IMR-90 (cell line): ENCODE measurements at regions not wholly inside any gene's neighbourhood (a gene's known extent, or its start where the extent isn't known, plus 50 kb on each side); places are given as distances from the start of the nearest gene placed in this dataset.

ENCODE experiments used
- ATAC-seq: fragments of 200-7000 bp; cut with Tn5 transposase; 2 replicates; pipeline ENCODE4 v1.9.1; 2020; ENCODE audit warnings: low read depth, mild to moderate bottlenecking, moderate library complexity
- BruUV-seq: library from RNA; stranded (reverse); fragments of 400-500 nt; replicated peaks from 2 replicates; lab custom pipeline; 2021; lab: Mats Ljungman, UMichigan
- CTCF ChIA-PET: fragments of 300-600 bp; formaldehyde crosslinking; extraction: SDS; loops from one replicate; lab custom pipeline; 2021; ENCODE audit warnings: antibody characterized with exemption; lab: Yijun Ruan, JAX
- POLR2A ChIA-PET: fragments of 300-600 bp; sonication (Branson Sonifier 250); formaldehyde crosslinking; loops from one replicate; lab custom pipeline; 2022; ENCODE audit warnings: antibody characterized with exemption; ENCODE audit not compliant: unreplicated experiment; lab: Charles Lee
- DNase-seq: peaks from one replicate; pipeline ENCODE4 v3.0.0; 2013
- H2AFZ ChIP-seq: replicated peaks from 2 replicates; pipeline ENCODE3; 2013; ENCODE audit warnings: low read length, mild to moderate bottlenecking; ENCODE audit not compliant: poor library complexity
- H2AK5ac ChIP-seq: 2 replicates; pipeline ENCODE4 v1.6.1; 2013; ENCODE audit warnings: low read depth, low read length, inconsistent platforms
- H2AK9ac ChIP-seq: replicated peaks from 2 replicates; pipeline ENCODE3; 2013; ENCODE audit warnings: mild to moderate bottlenecking, low read depth, low read length, moderate library complexity; ENCODE audit not compliant: poor library complexity
- H2BK120ac ChIP-seq: 2 replicates; pipeline ENCODE4 v1.6.1; 2013; ENCODE audit warnings: low read depth, low read length, inconsistent platforms
- H2BK15ac ChIP-seq: 3 replicates; pipeline ENCODE4 v1.6.1; 2013; ENCODE audit warnings: low read depth, low read length, inconsistent platforms
- H2BK20ac ChIP-seq: 2 replicates; pipeline ENCODE4 v1.6.1; 2013; ENCODE audit warnings: low read depth, mild to moderate bottlenecking, inconsistent platforms, low read length, moderate library complexity
- H2BK5ac ChIP-seq: 2 replicates; pipeline ENCODE4 v1.6.1; 2013; ENCODE audit warnings: mild to moderate bottlenecking, low read depth, low read length, inconsistent platforms; ENCODE audit not compliant: poor library complexity, severe bottlenecking
- H3K14ac ChIP-seq: replicated peaks from 2 replicates; pipeline ENCODE4 v1.6.1; 2013; ENCODE audit warnings: low read depth, low read length, inconsistent platforms
- H3K18ac ChIP-seq: 2 replicates; pipeline ENCODE4 v1.6.1; 2013; ENCODE audit warnings: low read depth, low read length, control low read depth
- H3K23ac ChIP-seq: 2 replicates; pipeline ENCODE4 v1.6.1; 2013; ENCODE audit warnings: low read depth, low read length, inconsistent platforms
- H3K27ac ChIP-seq: 2 replicates; pipeline ENCODE4 v1.5.1; 2013; ENCODE audit warnings: mild to moderate bottlenecking, control low read depth, low read length; ENCODE audit not compliant: insufficient read depth
- H3K27me3 ChIP-seq: 2 replicates; pipeline ENCODE4 v1.6.1; 2013; ENCODE audit warnings: low read length; ENCODE audit not compliant: control insufficient read depth, insufficient read depth
- H3K36me3 ChIP-seq: 2 replicates; pipeline ENCODE4 v1.6.1; 2013; ENCODE audit warnings: low read length, mixed read lengths; ENCODE audit not compliant: control insufficient read depth, insufficient read depth
- H3K4ac ChIP-seq: 2 replicates; pipeline ENCODE4 v1.6.1; 2013; ENCODE audit warnings: low read depth, low read length, inconsistent platforms
- H3K4me1 ChIP-seq: 2 replicates; pipeline ENCODE4 v1.6.1; 2013; ENCODE audit warnings: low read length, mixed read lengths; ENCODE audit not compliant: control insufficient read depth, insufficient read depth
- H3K4me2 ChIP-seq: 2 replicates; pipeline ENCODE4 v1.6.1; 2013; ENCODE audit warnings: low read depth, mild to moderate bottlenecking, control low read depth, low read length, moderate library complexity
- H3K4me3 ChIP-seq: 2 replicates; pipeline ENCODE4 v1.5.1; 2013; ENCODE audit warnings: low read depth, mild to moderate bottlenecking, control low read depth, low read length, moderate library complexity; ENCODE audit not compliant: insufficient read depth
- H3K56ac ChIP-seq: 2 replicates; pipeline ENCODE4 v1.6.1; 2013; ENCODE audit warnings: low read length, inconsistent platforms; ENCODE audit not compliant: insufficient read depth; ENCODE audit errors: extremely low read depth
- H3K79me1 ChIP-seq, 2 experiments: 2 replicates each; pipeline ENCODE4 v1.6.1; 2013; ENCODE audit warnings: low read length in 2 of 2, inconsistent platforms in 1 of 2, low read depth in 1 of 2
- H3K9ac ChIP-seq: 2 replicates; pipeline ENCODE4 v1.6.1; 2013; ENCODE audit warnings: low read depth, low read length, control low read depth
- H3K9me1 ChIP-seq: 2 replicates; pipeline ENCODE4 v1.6.1; 2013; ENCODE audit warnings: low read length, inconsistent platforms; ENCODE audit not compliant: insufficient read depth
- H3K9me3 ChIP-seq: 2 replicates; pipeline ENCODE4 v1.6.1; 2013; ENCODE audit warnings: low read length; ENCODE audit not compliant: control insufficient read depth, insufficient read depth
- H4K20me1 ChIP-seq: 2 replicates; pipeline ENCODE4 v1.6.1; 2013; ENCODE audit warnings: low read length, inconsistent platforms; ENCODE audit not compliant: insufficient read depth
- H4K5ac ChIP-seq: 2 replicates; pipeline ENCODE4 v1.6.1; 2013; ENCODE audit warnings: mild to moderate bottlenecking, low read depth, low read length, control low read depth
- H4K8ac ChIP-seq, 2 experiments: 2 replicates each; pipeline ENCODE4 v1.6.1; 2013; ENCODE audit warnings: low read depth in 2 of 2, low read length in 2 of 2, control low read depth in 1 of 2, inconsistent platforms in 1 of 2
- H4K91ac ChIP-seq: 2 replicates; pipeline ENCODE4 v1.6.1; 2013; ENCODE audit warnings: low read depth, low read length, inconsistent platforms; ENCODE audit not compliant: insufficient read depth
- CTCF ChIP-seq: conservative IDR thresholded peaks from 2 replicates; pipeline ENCODE4 v1.5.1; 2012; ENCODE audit warnings: mild to moderate bottlenecking, low read depth, low read length, improper control_type of control experiment
- POLR2A ChIP-seq: IDR thresholded peaks from 2 replicates; pipeline ENCODE4 v1.6.1; 2012; ENCODE audit warnings: mild to moderate bottlenecking, low read depth, low read length
- WGBS, 2 experiments: methylation state at CpG; one replicate each; pipeline versions ENCODE4 v1.1.5 to v1.1.7; 2013; ENCODE audit warnings: missing lambda C conversion rate in 2 of 2; ENCODE audit not compliant: insufficient read length in 1 of 2; ENCODE audit errors: extremely low coverage in 2 of 2; 5-methylcytosine and 5-hydroxymethylcytosine counted together
- dilution Hi-C: fragments of 300-500 bp; cut with HindIII; formaldehyde crosslinking; loops from one replicate; pipeline ENCODE4 v1.14.3; 2018; ENCODE audit warnings: low sequenced_read_pairs; ENCODE audit not compliant: unreplicated experiment
- in situ Hi-C: fragments of 300-500 bp; cut with MboI; formaldehyde crosslinking; loops from 3 replicates; pipeline ENCODE4 v1.14.3; 2019; ENCODE audit warnings: low sequenced_read_pairs, inconsistent platforms, mixed read lengths
- intact Hi-C: fragments of 100-400 bp; cut with micrococcal nuclease; formaldehyde crosslinking; loops from 2 replicates; pipeline ENCODE4 v1.10.0; 2022

- Histone ChIP-seq H2BK20ac (no peak overlapping the region), H3K9me1 (no peaks in the 10 kb centered on the region), H2BK120ac (no peak overlapping the region), H3K27me3 (no peaks in the 10 kb centered on the region), H4K91ac (no peak overlapping the region), H3K4me3 (no peak overlapping the region), H3K14ac (no peak overlapping the region), H3K36me3 (no peaks in the 10 kb centered on the region), H3K23ac (no peak overlapping the region), H4K8ac (no peak overlapping the region), H3K4me1 (peaks cover 3% of the 10 kb centered on the region; the same call in 1 of the 2 replicates), H3K27ac (no peak overlapping the region), H2AK5ac (no peak overlapping the region), H3K56ac (no peak overlapping the region), H3K18ac (no peak overlapping the region), H3K9ac (no peak overlapping the region), H2BK15ac (no peak overlapping the region), H2AFZ (no peak overlapping the region), H3K79me1 (no peaks in the 10 kb centered on the region), H4K20me1 (no peaks in the 10 kb centered on the region), H2BK5ac (no peak overlapping the region), H3K4ac (no peak overlapping the region), H3K9me3 (no peaks in the 10 kb centered on the region), H4K5ac (no peak overlapping the region), H2AK9ac (no peak overlapping the region), H3K4me2 (no peak overlapping the region)
- DNase-seq = peak; percentile 2
- TF ChIP-seq POLR2A (no peak), CTCF (0 out of 2 replicates have a peak, but pooled peaks have one; percentile 17)
- ChIA-PET CTCF (no interaction called here), POLR2A (no interaction called here)
- WGBS, 2 experiments = no CpG with 5 or more reads among the region's 2 CpGs
- in situ Hi-C loops = no loop called here
- intact Hi-C loops = loop anchor here (5.0 kb wide), 1 partner anchor 132 kb away; no protein-coding TSS in a partner anchor
- no TSS peak for BruUV-seq
- dilution Hi-C loops = no loop called here
- ATAC-seq = no peak
These were observed 431.6 kb upstream of the NFE2L3 start for GRCh38 chr7:25720427-25720826.
